NCI-H1417 treated with DMSO at 0.1 percent for 48 hours (cell line): ENCODE measurements at regions not wholly inside any gene's neighbourhood (a gene's known extent, or its start where the extent isn't known, plus 50 kb on each side); places are given as distances from the start of the nearest gene placed in this dataset.
"Not testable (repeated sequence)": the region's sequence is repeated elsewhere in the genome, so short reads cannot be mapped to it uniquely, and the experiment has no call there.

Source experiments
- DNase-seq: peaks from one replicate; lab custom pipeline; 2025; lab: John Stamatoyannopoulos, UW

- no peak for DNase-seq
Observed at GRCh38 chr2:5148392-5149085, 543.6 kb upstream of the SOX11 start.

GRCh38 chr2:5150871-5151270 is 541.3 kb upstream of the SOX11 start:
- DNase-seq: no peak

GRCh38 chr2:5164776-5165525 is 527.2 kb upstream of the SOX11 start:
- DNase-seq: no peak

- DNase-seq: no peak
Observed at GRCh38 chr2:5172923-5173322, 519.3 kb upstream of the SOX11 start.

- DNase-seq: no peak
Observed at GRCh38 chr2:5173876-5174535, 518.2 kb upstream of the SOX11 start.

- DNase-seq: no peak
Observed at GRCh38 chr2:5175231-5175630, 517.0 kb upstream of the SOX11 start.

GRCh38 chr2:5176764-5177163 is 515.4 kb upstream of the SOX11 start:
- no peak for DNase-seq

- no peak for DNase-seq
Observed at GRCh38 chr2:5183031-5183430, 509.2 kb upstream of the SOX11 start.

GRCh38 chr2:5187283-5187682 is 504.9 kb upstream of the SOX11 start:
- no peak for DNase-seq

GRCh38 chr2:5188636-5189035 is 503.5 kb upstream of the SOX11 start:
- DNase-seq: no peak

GRCh38 chr2:5190023-5190422 is 502.2 kb upstream of the SOX11 start:
- no peak for DNase-seq

- no peak for DNase-seq
Observed at GRCh38 chr2:5195636-5196035, 496.5 kb upstream of the SOX11 start.

GRCh38 chr2:5203134-5203755 is 488.9 kb upstream of the SOX11 start:
- DNase-seq: no peak

GRCh38 chr2:5206742-5207141 is 485.4 kb upstream of the SOX11 start:
- DNase-seq: not testable (repeated sequence)

GRCh38 chr2:5215989-5216607 is 476.1 kb upstream of the SOX11 start:
- no peak for DNase-seq

GRCh38 chr2:5227062-5227699 is 465.0 kb upstream of the SOX11 start:
- DNase-seq: no peak

- DNase-seq: no peak
Observed at GRCh38 chr2:5229574-5229973, 462.6 kb upstream of the SOX11 start.

- DNase-seq: no peak
Observed at GRCh38 chr2:5230444-5230843, 461.7 kb upstream of the SOX11 start.

GRCh38 chr2:5230855-5231254 is 461.3 kb upstream of the SOX11 start:
- DNase-seq: no peak

- DNase-seq: no peak
Observed at GRCh38 chr2:5231287-5231686, 460.9 kb upstream of the SOX11 start.

GRCh38 chr2:5234563-5234962 is 457.6 kb upstream of the SOX11 start:
- no peak for DNase-seq

- no peak for DNase-seq
Observed at GRCh38 chr2:5235701-5236100, 456.5 kb upstream of the SOX11 start.
